ENCODE measurements at regions not wholly inside any gene's neighbourhood (a gene's known extent, or its start where the extent isn't known, plus 50 kb on each side); places are given as distances from the start of the nearest gene placed in this dataset.
"Not testable (repeated sequence)": the region's sequence is repeated elsewhere in the genome, so short reads cannot be mapped to it uniquely, and the experiment has no call there.

GRCh38 chr6:142631517-142632385 lies 313.2 kb downstream of the HIVEP2 start:
- FAIRE-seq (no peak), DNase-seq (ENCODE audit: low spot score in 2 of 2) (no peak)

GRCh38 chr6:142633317-142633716 lies 311.7 kb downstream of the HIVEP2 start:
- FAIRE-seq: no peak
- DNase-seq (ENCODE audit: low spot score in 2 of 2): no peak

GRCh38 chr6:142635130-142635529 lies 309.8 kb downstream of the HIVEP2 start:
- DNase-seq (ENCODE audit: low spot score in 2 of 2) (no peak), FAIRE-seq (no peak)

- no peak for FAIRE-seq
Measured at GRCh38 chr6:142637624-142638351, 307.2 kb downstream of the HIVEP2 start.

GRCh38 chr6:142642651-142643050 lies 302.3 kb downstream of the HIVEP2 start:
- FAIRE-seq (no peak), DNase-seq (ENCODE audit: low spot score in 2 of 2) (no peak)

More at GRCh38 chr6:142637624-142638351, 307.2 kb downstream of the HIVEP2 start:
- DNase-seq (ENCODE audit: low spot score in 2 of 2): no peak

GRCh38 chr6:142644866-142645265 lies 300.1 kb downstream of the HIVEP2 start:
- DNase-seq (ENCODE audit: low spot score in 2 of 2): no peak
- FAIRE-seq: no peak

- DNase-seq (ENCODE audit: low spot score in 2 of 2) (no peak), FAIRE-seq (no peak)
Measured at GRCh38 chr6:142645663-142646062, 299.3 kb downstream of the HIVEP2 start.

GRCh38 chr6:142647449-142648035 lies 297.4 kb downstream of the HIVEP2 start:
- DNase-seq (ENCODE audit: low spot score in 2 of 2) (no peak), FAIRE-seq (no peak)

- DNase-seq (ENCODE audit: low spot score in 2 of 2): no peak
Measured at GRCh38 chr6:142648036-142648451, 296.9 kb downstream of the HIVEP2 start.

GRCh38 chr6:142648526-142648925 lies 296.4 kb downstream of the HIVEP2 start:
- DNase-seq (ENCODE audit: low spot score in 2 of 2): no peak
- no peak for FAIRE-seq

More at GRCh38 chr6:142648036-142648451, 296.9 kb downstream of the HIVEP2 start:
- FAIRE-seq: no peak

GRCh38 chr6:142649438-142650234 lies 295.3 kb downstream of the HIVEP2 start:
- FAIRE-seq; DNase-seq (ENCODE audit: low spot score in 2 of 2): not testable (repeated sequence)

GRCh38 chr6:142651384-142651783 lies 293.6 kb downstream of the HIVEP2 start:
- no peak for DNase-seq (ENCODE audit: low spot score in 2 of 2)
- FAIRE-seq: no peak

GRCh38 chr6:142653710-142654420 lies 291.1 kb downstream of the HIVEP2 start:
- DNase-seq (ENCODE audit: low spot score in 2 of 2): no peak

GRCh38 chr6:142659661-142660060 lies 285.3 kb downstream of the HIVEP2 start:
- DNase-seq (ENCODE audit: low spot score in 2 of 2): no peak
- FAIRE-seq: no peak

More at GRCh38 chr6:142653710-142654420, 291.1 kb downstream of the HIVEP2 start:
- no peak for FAIRE-seq

GRCh38 chr6:142665393-142665792 lies 279.6 kb downstream of the HIVEP2 start:
- DNase-seq (ENCODE audit: low spot score in 2 of 2) (no peak), FAIRE-seq (no peak)

GRCh38 chr6:142666599-142667185 lies 278.3 kb downstream of the HIVEP2 start:
- DNase-seq (ENCODE audit: low spot score in 2 of 2): no peak
- FAIRE-seq: no peak

- FAIRE-seq (no peak), DNase-seq (ENCODE audit: low spot score in 2 of 2) (no peak)
Measured at GRCh38 chr6:142669471-142670351, 275.3 kb downstream of the HIVEP2 start.

- no peak for FAIRE-seq
- DNase-seq (ENCODE audit: low spot score in 2 of 2): no peak
Measured at GRCh38 chr6:142671791-142672190, 273.2 kb downstream of the HIVEP2 start.

Data from frontal cortex (tissue), 3 donors.